ENCODE measurements at regions not wholly inside any gene's neighbourhood (a gene's known extent, or its start where the extent isn't known, plus 50 kb on each side); places are given as distances from the start of the nearest gene placed in this dataset.

GRCh38 chr13:59408738-59409137, 755.0 kb downstream of the DIAPH3 start:
- POLR2A ChIA-PET = no interaction called here
- TF ChIP-seq, protein P1, sequence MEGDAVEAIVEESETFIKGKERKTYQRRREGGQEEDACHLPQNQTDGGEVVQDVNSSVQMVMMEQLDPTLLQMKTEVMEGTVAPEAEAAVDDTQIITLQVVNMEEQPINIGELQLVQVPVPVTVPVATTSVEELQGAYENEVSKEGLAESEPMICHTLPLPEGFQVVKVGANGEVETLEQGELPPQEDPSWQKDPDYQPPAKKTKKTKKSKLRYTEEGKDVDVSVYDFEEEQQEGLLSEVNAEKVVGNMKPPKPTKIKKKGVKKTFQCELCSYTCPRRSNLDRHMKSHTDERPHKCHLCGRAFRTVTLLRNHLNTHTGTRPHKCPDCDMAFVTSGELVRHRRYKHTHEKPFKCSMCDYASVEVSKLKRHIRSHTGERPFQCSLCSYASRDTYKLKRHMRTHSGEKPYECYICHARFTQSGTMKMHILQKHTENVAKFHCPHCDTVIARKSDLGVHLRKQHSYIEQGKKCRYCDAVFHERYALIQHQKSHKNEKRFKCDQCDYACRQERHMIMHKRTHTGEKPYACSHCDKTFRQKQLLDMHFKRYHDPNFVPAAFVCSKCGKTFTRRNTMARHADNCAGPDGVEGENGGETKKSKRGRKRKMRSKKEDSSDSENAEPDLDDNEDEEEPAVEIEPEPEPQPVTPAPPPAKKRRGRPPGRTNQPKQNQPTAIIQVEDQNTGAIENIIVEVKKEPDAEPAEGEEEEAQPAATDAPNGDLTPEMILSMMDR (IDR thresholded peaks at IDR 0.05; ENCODE audit: insufficient read depth, low read length, missing control alignments) = no peak
- CTCF ChIA-PET = interaction anchor here (0.8 to 2.3 kb wide), 2 partner anchors 269 to 363 kb away, joined by 3 to 9 read pairs; no protein-coding TSS in a partner anchor
- no peak overlapping the region for H3K4me3 ChIP-seq (ENCODE audit: low read depth, low read length)
- no peak for DNase-seq (ENCODE audit: low read depth, low spot score)

DNA sequence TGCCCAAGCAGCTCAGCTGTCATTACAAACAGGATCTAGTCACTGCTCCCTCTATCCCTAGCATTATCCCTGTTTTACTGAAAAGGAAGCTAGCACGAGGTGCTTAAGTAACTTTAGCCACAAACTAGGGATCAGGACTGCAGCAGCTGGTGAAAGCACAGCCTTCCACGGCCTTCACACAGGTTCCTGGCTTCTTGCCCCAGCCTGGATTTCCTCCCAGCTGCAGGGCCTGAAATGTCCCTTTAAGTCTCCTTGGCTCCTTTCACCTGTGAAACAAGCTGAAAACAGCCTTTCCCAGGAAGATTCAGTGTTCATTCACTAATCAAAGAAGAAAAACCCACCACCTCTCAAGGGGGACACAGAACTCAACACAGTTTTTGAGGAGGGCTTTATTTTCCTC, 754.5 kb downstream of the DIAPH3 start:
- CTCF ChIA-PET = interaction anchor here (0.8 to 2.3 kb wide), 2 partner anchors 269 to 362 kb away, joined by 3 to 9 read pairs; no protein-coding TSS in a partner anchor
- H3K4me3 ChIP-seq (ENCODE audit: low read depth, low read length) = no peak overlapping the region
- TF ChIP-seq, protein P1 (IDR thresholded peaks at IDR 0.05; ENCODE audit: insufficient read depth, low read length, missing control alignments) = no peak
- DNase-seq (ENCODE audit: low read depth, low spot score) = no peak
- POLR2A ChIA-PET = no interaction called here

- TF ChIP-seq, protein P1 (IDR thresholded peaks at IDR 0.05; ENCODE audit: insufficient read depth, low read length, missing control alignments) = no peak
- H3K4me3 ChIP-seq (ENCODE audit: low read depth, low read length) = no peak overlapping the region
- no peak for DNase-seq (ENCODE audit: low read depth, low spot score)
These were observed 754.0 kb downstream of the DIAPH3 start for GRCh38 chr13:59409634-59410200.

GRCh38 chr13:59413126-59413525, 750.6 kb downstream of the DIAPH3 start:
- ChIA-PET CTCF (interaction anchor here (1.0 to 1.4 kb wide), 3 partner anchors 9 to 265 kb away, joined by 3 to 4 read pairs (median 3); no protein-coding TSS in a partner anchor), POLR2A (no interaction called here)
- no peak for DNase-seq (ENCODE audit: low read depth, low spot score)
- no peak overlapping the region for H3K4me3 ChIP-seq (ENCODE audit: low read depth, low read length)
- TF ChIP-seq, protein P1 (IDR thresholded peaks at IDR 0.05; ENCODE audit: insufficient read depth, low read length, missing control alignments) = no peak

More at GRCh38 chr13:59409634-59410200, 754.0 kb downstream of the DIAPH3 start:
- ChIA-PET CTCF (interaction anchor here (0.8 to 2.3 kb wide), 2 partner anchors 268 to 362 kb away, joined by 3 to 9 read pairs; no protein-coding TSS in a partner anchor), POLR2A (no interaction called here)

DNA sequence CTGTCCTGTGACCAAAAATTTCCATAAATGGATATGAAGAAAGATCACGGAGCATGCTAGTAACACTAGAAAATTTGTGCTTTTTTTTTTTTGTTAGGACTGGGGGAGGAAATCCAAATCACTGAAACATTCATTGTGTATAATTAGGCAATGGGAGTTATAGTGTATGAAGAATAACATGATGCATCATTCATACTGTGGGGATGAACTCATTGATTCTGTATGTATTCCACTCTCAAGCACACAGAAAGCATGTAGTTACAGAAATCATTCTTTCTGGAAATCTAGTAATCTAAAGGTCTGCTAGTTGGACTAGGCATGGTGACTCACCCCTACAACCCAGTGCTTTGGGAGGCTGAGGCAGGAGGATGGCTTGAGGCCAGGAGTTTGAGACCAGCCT, 749.7 kb downstream of the DIAPH3 start:
- TF ChIP-seq, protein P1 (IDR thresholded peaks at IDR 0.05; ENCODE audit: insufficient read depth, low read length, missing control alignments) = no peak
- ChIA-PET CTCF (interaction anchor here (1.0 to 1.4 kb wide), 2 partner anchors 23 to 264 kb away, joined by 3 to 4 read pairs; no protein-coding TSS in a partner anchor), POLR2A (no interaction called here)
- H3K4me3 ChIP-seq (ENCODE audit: low read depth, low read length) = no peak overlapping the region
- DNase-seq (ENCODE audit: low read depth, low spot score) = no peak

- H3K4me3 ChIP-seq (ENCODE audit: low read depth, low read length) = no peak overlapping the region
- CTCF ChIA-PET = interaction anchor here (1.2 kb wide), 1 partner anchor 10 kb away, joined by 3 read pairs; no protein-coding TSS in a partner anchor
- POLR2A ChIA-PET = no interaction called here
- DNase-seq (ENCODE audit: low read depth, low spot score) = no peak
- TF ChIP-seq, protein P1 (IDR thresholded peaks at IDR 0.05; ENCODE audit: insufficient read depth, low read length, missing control alignments) = no peak
These were observed 748.2 kb downstream of the DIAPH3 start for GRCh38 chr13:59415498-59415897.
